ENCODE measurements at regions not wholly inside any gene's neighbourhood (a gene's known extent, or its start where the extent isn't known, plus 50 kb on each side); places are given as distances from the start of the nearest gene placed in this dataset.

GRCh38 chr1:81545734-81546133 is 255.0 kb upstream of the ADGRL2 start:
- Histone ChIP-seq H3K4me3 (replicated peaks; ENCODE audit: insufficient read depth, low read length) (no peak overlapping the region), H3K27me3 (ENCODE audit: insufficient read depth, poor library complexity, severe bottlenecking) (no peaks in the 10 kb centered on the region), H3K27ac (replicated peaks) (no peak overlapping the region)
- TF ChIP-seq POLR2AphosphoS5 (IDR thresholded peaks at IDR 0.05; ENCODE audit: low read depth) (no peak), REST (IDR thresholded peaks at IDR 0.05; ENCODE audit: insufficient replicate concordance, low read depth) (no peak), CTCF (IDR thresholded peaks at IDR 0.05; ENCODE audit: insufficient read depth, low read length) (no peak), GABPA (IDR thresholded peaks at IDR 0.05; ENCODE audit: low read depth) (no peak), SPI1 (IDR thresholded peaks at IDR 0.05; ENCODE audit: borderline replicate concordance, low read depth) (no peak)
- DNase-seq (ENCODE audit: low read depth in 1 of 2, low spot score in 1 of 2): no peak

GRCh38 chr1:81543764-81544163 is 257.0 kb upstream of the ADGRL2 start:
- H3K27ac ChIP-seq (replicated peaks): no peak overlapping the region
- no peak overlapping the region for H3K4me3 ChIP-seq (replicated peaks; ENCODE audit: insufficient read depth, low read length)
- no peak for DNase-seq (ENCODE audit: low read depth in 1 of 2, low spot score in 1 of 2)
- H3K27me3 ChIP-seq (ENCODE audit: insufficient read depth, poor library complexity, severe bottlenecking): no peaks in the 10 kb centered on the region
- TF ChIP-seq POLR2AphosphoS5 (IDR thresholded peaks at IDR 0.05; ENCODE audit: low read depth) (no peak), SPI1 (IDR thresholded peaks at IDR 0.05; ENCODE audit: borderline replicate concordance, low read depth) (no peak), REST (IDR thresholded peaks at IDR 0.05; ENCODE audit: insufficient replicate concordance, low read depth) (no peak), CTCF (IDR thresholded peaks at IDR 0.05; ENCODE audit: insufficient read depth, low read length) (no peak), GABPA (IDR thresholded peaks at IDR 0.05; ENCODE audit: low read depth) (no peak)

DNA sequence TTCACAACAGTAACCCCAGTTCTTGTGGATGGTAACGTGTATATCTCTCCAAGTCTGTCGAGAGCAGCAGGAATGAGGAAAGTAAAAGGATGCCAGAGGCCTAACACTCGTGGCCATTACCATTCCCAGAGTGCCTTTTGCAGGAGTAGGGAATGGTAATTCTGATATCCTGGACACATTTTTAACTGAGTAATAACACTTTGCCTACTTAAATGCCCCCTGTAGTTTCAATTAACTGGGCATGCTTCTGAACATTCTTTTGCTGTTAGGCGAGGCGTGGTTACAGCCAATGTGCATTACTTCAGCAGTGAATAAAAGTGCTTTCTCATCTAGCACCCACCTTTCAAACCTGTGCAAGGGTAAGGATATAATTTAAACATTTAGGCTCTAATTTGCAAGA is 258.5 kb upstream of the ADGRL2 start:
- Histone ChIP-seq H3K27ac (replicated peaks) (no peak overlapping the region), H3K4me3 (replicated peaks; ENCODE audit: insufficient read depth, low read length) (no peak overlapping the region)
- no peak for DNase-seq (ENCODE audit: low read depth in 1 of 2, low spot score in 1 of 2)

More for the DNA sequence above, 258.5 kb upstream of the ADGRL2 start:
- no peak for TF ChIP-seq POLR2AphosphoS5 (IDR thresholded peaks at IDR 0.05; ENCODE audit: low read depth)
- no peak for TF ChIP-seq CTCF (IDR thresholded peaks at IDR 0.05; ENCODE audit: insufficient read depth, low read length)
- TF ChIP-seq SPI1 (IDR thresholded peaks at IDR 0.05; ENCODE audit: borderline replicate concordance, low read depth): no peak
- TF ChIP-seq GABPA (IDR thresholded peaks at IDR 0.05; ENCODE audit: low read depth): no peak
- no peak for TF ChIP-seq REST (IDR thresholded peaks at IDR 0.05; ENCODE audit: insufficient replicate concordance, low read depth)
- H3K27me3 ChIP-seq (ENCODE audit: insufficient read depth, poor library complexity, severe bottlenecking): no peaks in the 10 kb centered on the region
